RPMI8226 (cell line): ENCODE measurements at regions not wholly inside any gene's neighbourhood (a gene's known extent, or its start where the extent isn't known, plus 50 kb on each side); places are given as distances from the start of the nearest gene placed in this dataset.

Experiments used
- DNase-seq: peaks from one replicate; pipeline ENCODE4 v3.0.0-alpha.2; 2015

GRCh38 chr12:90393089-90393488, 561.9 kb downstream of the CCER1 start:
- no peak for DNase-seq

- no peak for DNase-seq
These were observed 564.0 kb downstream of the CCER1 start for GRCh38 chr12:90390947-90391346.

GRCh38 chr12:90368081-90368480, 586.9 kb downstream of the CCER1 start:
- no peak for DNase-seq

GRCh38 chr12:90366286-90366685, 588.7 kb downstream of the CCER1 start:
- no peak for DNase-seq

GRCh38 chr12:90360300-90360699, 594.7 kb downstream of the CCER1 start:
- no peak for DNase-seq

GRCh38 chr12:90355711-90356355, 599.1 kb downstream of the CCER1 start:
- DNase-seq, result no peak

GRCh38 chr12:90343966-90344365, 611.0 kb downstream of the CCER1 start:
- no peak for DNase-seq

GRCh38 chr12:90342081-90342480, 612.9 kb downstream of the CCER1 start:
- DNase-seq, result no peak

GRCh38 chr12:90339837-90340236, 615.1 kb downstream of the CCER1 start:
- DNase-seq, result no peak

- DNase-seq, result no peak
These were observed 616.6 kb downstream of the CCER1 start for GRCh38 chr12:90338365-90338764.

GRCh38 chr12:90337018-90337417, 618.0 kb downstream of the CCER1 start:
- DNase-seq, result no peak

GRCh38 chr12:90335566-90335965, 619.4 kb downstream of the CCER1 start:
- no peak for DNase-seq

GRCh38 chr12:90333939-90334338, 621.0 kb downstream of the CCER1 start:
- DNase-seq, result no peak

- DNase-seq, result no peak
These were observed 621.6 kb downstream of the CCER1 start for GRCh38 chr12:90333424-90333823.

- DNase-seq, result no peak
These were observed 623.2 kb downstream of the CCER1 start for GRCh38 chr12:90331821-90332220.

- no peak for DNase-seq
These were observed 622.6 kb upstream of the ATP2B1 start for GRCh38 chr12:90331262-90331661.

- no peak for DNase-seq
These were observed 619.4 kb upstream of the ATP2B1 start for GRCh38 chr12:90327793-90328743.

- no peak for DNase-seq
These were observed 614.6 kb upstream of the ATP2B1 start for GRCh38 chr12:90323217-90323616.

- DNase-seq, result no peak
These were observed 613.4 kb upstream of the ATP2B1 start for GRCh38 chr12:90322006-90322405.

GRCh38 chr12:90321369-90321768, 612.7 kb upstream of the ATP2B1 start:
- DNase-seq, result no peak

GRCh38 chr12:90311561-90311960, 602.9 kb upstream of the ATP2B1 start:
- no peak for DNase-seq

- DNase-seq, result no peak
These were observed 596.7 kb upstream of the ATP2B1 start for GRCh38 chr12:90305379-90305778.

- DNase-seq, result no peak
These were observed 595.6 kb upstream of the ATP2B1 start for GRCh38 chr12:90304231-90304630.

GRCh38 chr12:90303771-90304170, 595.1 kb upstream of the ATP2B1 start:
- no peak for DNase-seq
